Stomach (tissue), 4 donors: ENCODE measurements at regions not wholly inside any gene's neighbourhood (a gene's known extent, or its start where the extent isn't known, plus 50 kb on each side); places are given as distances from the start of the nearest gene placed in this dataset.

Experiments used
- CTCF ChIP-seq, 7 experiments: fragments of 450-650 bp in 4 of 7; fragments of 200-600 bp in 3 of 7; sonication (generic) in 3 of 7; IDR thresholded peaks; one replicate each; pipeline ENCODE4 v1.5.1; 2016 to 2019; ENCODE audit warnings: antibody characterized with exemption in 7 of 7, control low read depth in 2 of 7, mild to moderate bottlenecking in 1 of 7
- EP300 ChIP-seq: sonication (generic); formaldehyde crosslinking; IDR thresholded peaks from one replicate; pipeline ENCODE4 v1.6.1; 2017; ENCODE audit warnings: antibody characterized with exemption
- POLR2AphosphoS5 ChIP-seq, 3 donors: sonication (generic); formaldehyde crosslinking; IDR thresholded peaks; one replicate each; pipeline ENCODE4 v1.6.1; 2016; ENCODE audit warnings: antibody characterized with exemption in 3 of 3

GRCh38 chr2:65919550-65920188 lies 487.3 kb upstream of the SPRED2 start:
- TF ChIP-seq POLR2AphosphoS5 (IDR thresholded peaks at IDR 0.05) (no peak), CTCF (IDR thresholded peaks at IDR 0.05) (no peak), EP300 (no peak)
